H9 (cell line): ENCODE measurements at regions not wholly inside any gene's neighbourhood (a gene's known extent, or its start where the extent isn't known, plus 50 kb on each side); places are given as distances from the start of the nearest gene placed in this dataset.
A peak's percentile ranks its signal among the peaks of the same experiment; 100 is the strongest.

Source experiments
- DNase-seq: peaks from one replicate; pipeline ENCODE4 v3.0.0-alpha.2; 2017
- H2AFZ ChIP-seq: one replicate; pipeline ENCODE4 v1.6.1; 2013; ENCODE audit warnings: mild to moderate bottlenecking, low read length, control low read depth, moderate library complexity
- H2AK5ac ChIP-seq: 2 replicates; pipeline ENCODE4 v1.6.1; 2013; ENCODE audit warnings: low read length, control low read depth, mixed read lengths; ENCODE audit not compliant: insufficient read length
- H2BK120ac ChIP-seq: one replicate; pipeline ENCODE4 v1.6.1; 2013; ENCODE audit warnings: low read depth, mild to moderate bottlenecking, low read length, control low read depth, inconsistent platforms; ENCODE audit not compliant: poor library complexity, severe bottlenecking
- H2BK12ac ChIP-seq: 2 replicates; pipeline ENCODE4 v1.6.1; 2013; ENCODE audit warnings: low read length, control low read depth, mixed read lengths, low read depth; ENCODE audit not compliant: insufficient read length
- H2BK15ac ChIP-seq: 2 replicates; pipeline ENCODE4 v1.6.1; 2013; ENCODE audit warnings: low read depth, low read length, control low read depth
- H2BK20ac ChIP-seq: one replicate; pipeline ENCODE4 v1.6.1; 2013; ENCODE audit warnings: low read depth, mild to moderate bottlenecking, low read length, control low read depth, inconsistent platforms; ENCODE audit not compliant: poor library complexity, severe bottlenecking
- H2BK5ac ChIP-seq: 2 replicates; pipeline ENCODE4 v1.6.1; 2013; ENCODE audit warnings: low read length, control low read depth, mixed read lengths; ENCODE audit not compliant: insufficient read length
- H3K14ac ChIP-seq: 2 replicates; pipeline ENCODE4 v1.6.1; 2013; ENCODE audit warnings: low read length, control low read depth; ENCODE audit not compliant: insufficient read depth
- H3K18ac ChIP-seq: 2 replicates; pipeline ENCODE4 v1.6.1; 2013; ENCODE audit warnings: low read depth, mild to moderate bottlenecking, mixed read lengths, low read length, control low read depth; ENCODE audit not compliant: insufficient read length
- H3K23ac ChIP-seq: 2 replicates; pipeline ENCODE4 v1.6.1; 2013; ENCODE audit warnings: low read length, control low read depth, mixed read lengths, low read depth; ENCODE audit not compliant: insufficient read length
- H3K23me2 ChIP-seq: 2 replicates; pipeline ENCODE4 v1.6.1; 2013; ENCODE audit warnings: low read depth, mild to moderate bottlenecking, mixed read lengths, low read length, control low read depth; ENCODE audit not compliant: insufficient read length, poor library complexity, severe bottlenecking
- H3K27ac ChIP-seq: 2 replicates; pipeline ENCODE4 v1.5.1; 2013; ENCODE audit warnings: low read length, control low read depth, mixed read lengths, low read depth; ENCODE audit not compliant: insufficient read length
- H3K27me3 ChIP-seq: 2 replicates; pipeline ENCODE4 v1.6.1; 2013; ENCODE audit warnings: low read length, control low read depth, inconsistent platforms; ENCODE audit not compliant: insufficient read depth
- H3K4ac ChIP-seq: 2 replicates; pipeline ENCODE4 v1.6.1; 2013; ENCODE audit warnings: low read depth, mild to moderate bottlenecking, control low read depth, inconsistent platforms, low read length, moderate library complexity
- H3K4me1 ChIP-seq: 2 replicates; pipeline ENCODE4 v1.6.1; 2013; ENCODE audit warnings: low read length, control low read depth, inconsistent platforms; ENCODE audit not compliant: insufficient read depth
- H3K4me2 ChIP-seq: 2 replicates; pipeline ENCODE4 v1.6.1; 2013; ENCODE audit warnings: low read length, control low read depth, mixed read lengths; ENCODE audit not compliant: insufficient read length, insufficient read depth
- H3K56ac ChIP-seq: 2 replicates; pipeline ENCODE4 v1.6.1; 2013; ENCODE audit warnings: low read depth, mild to moderate bottlenecking, mixed read lengths, low read length, control low read depth; ENCODE audit not compliant: insufficient read length
- H3K79me1 ChIP-seq: 2 replicates; pipeline ENCODE4 v1.6.1; 2013; ENCODE audit warnings: low read depth, mild to moderate bottlenecking, moderate library complexity, low read length, control low read depth, inconsistent platforms; ENCODE audit not compliant: insufficient read depth, poor library complexity, severe bottlenecking
- H3K79me2 ChIP-seq: 2 replicates; pipeline ENCODE4 v1.6.1; 2013; ENCODE audit warnings: low read length, control low read depth, inconsistent platforms; ENCODE audit not compliant: insufficient read depth
- H3K9ac ChIP-seq: 2 replicates; pipeline ENCODE4 v1.6.1; 2013; ENCODE audit warnings: low read length, control low read depth, mixed read lengths; ENCODE audit not compliant: insufficient read length; ENCODE audit errors: extremely low read depth
- H3K9me3 ChIP-seq: one replicate; pipeline ENCODE4 v1.6.1; 2013; ENCODE audit warnings: low read depth, low read length, inconsistent platforms; ENCODE audit not compliant: control insufficient read depth
- H3T11ph ChIP-seq: one replicate; pipeline ENCODE4 v1.6.1; 2013; ENCODE audit warnings: mild to moderate bottlenecking, low read length, control low read depth, inconsistent platforms
- H4K20me1 ChIP-seq: one replicate; pipeline ENCODE4 v1.6.1; 2013; ENCODE audit not compliant: control insufficient read depth, insufficient read length, insufficient read depth
- H4K5ac ChIP-seq: 2 replicates; pipeline ENCODE4 v1.6.1; 2013; ENCODE audit warnings: low read depth, mild to moderate bottlenecking, mixed read lengths, low read length, control low read depth; ENCODE audit not compliant: insufficient read length
- H4K8ac ChIP-seq: replicated peaks from 2 replicates; pipeline ENCODE4 v1.6.1; 2013; ENCODE audit warnings: low read length, control low read depth, mixed read lengths, low read depth; ENCODE audit not compliant: insufficient read length
- H4K91ac ChIP-seq: 2 replicates; pipeline ENCODE4 v1.6.1; 2013; ENCODE audit warnings: low read depth, mild to moderate bottlenecking, moderate library complexity, mixed read lengths, low read length, control low read depth; ENCODE audit not compliant: insufficient read length
- H3K27ac Mint-ChIP-seq, 3 experiments: 2 replicates in 2 of 3; 3 replicates in 1 of 3; pipeline ENCODE4 v1.8.0; 2020 to 2021; ENCODE audit warnings: mixed read lengths in 3 of 3, mild to moderate bottlenecking in 1 of 3, moderate library complexity in 1 of 3
- H3K27me3 Mint-ChIP-seq: 2 replicates; pipeline ENCODE4 v1.8.0; 2021; ENCODE audit warnings: low read depth, mild to moderate bottlenecking, moderate library complexity, mixed read lengths
- H3K36me3 Mint-ChIP-seq, 3 experiments: 2 replicates in 2 of 3; 3 replicates in 1 of 3; pipeline ENCODE4 v1.8.0; 2020 to 2021; ENCODE audit warnings: low read depth in 3 of 3, mixed read lengths in 3 of 3; ENCODE audit not compliant: insufficient read depth in 1 of 3
- H3K4me1 Mint-ChIP-seq, 2 experiments: 2 replicates each; pipeline ENCODE4 v1.8.0; 2020; ENCODE audit warnings: mixed read lengths in 2 of 2
- H3K4me3 Mint-ChIP-seq, 2 experiments: 2 replicates in 1 of 2; 3 replicates in 1 of 2; pipeline ENCODE4 v1.8.0; 2020 to 2021; ENCODE audit warnings: mild to moderate bottlenecking in 2 of 2, mixed read lengths in 2 of 2, moderate library complexity in 1 of 2
- H3K9me3 Mint-ChIP-seq, 2 experiments: 2 replicates in 1 of 2; 3 replicates in 1 of 2; pipeline ENCODE4 v1.8.0; 2020; ENCODE audit warnings: mild to moderate bottlenecking in 2 of 2, mixed read lengths in 2 of 2, moderate library complexity in 1 of 2
- CTCF ChIP-seq: fragments of 200-600 bp; sonication (generic); conservative IDR thresholded peaks from 3 replicates; pipeline ENCODE4 v1.8.0; 2021; ENCODE audit warnings: antibody characterized with exemption, mild to moderate bottlenecking
- WGBS: extraction: QIAGEN DNeasy Blood & Tissue Kit; methylation state at CpG from one replicate; pipeline ENCODE4 v1.1.7; 2013; ENCODE audit warnings: missing lambda C conversion rate, low lambda C conversion rate, mixed read lengths; ENCODE audit not compliant: insufficient read length; ENCODE audit errors: extremely low coverage; 5-methylcytosine and 5-hydroxymethylcytosine counted together

GRCh38 chr9:113787871-113788270 lies 88.2 kb upstream of the ZNF618 start:
- no peak overlapping the region for H3K27ac ChIP-seq
- H4K8ac ChIP-seq: no peak overlapping the region
- peak; percentile 70 for DNase-seq
- H3K18ac ChIP-seq: no peak overlapping the region
- no peaks in the 10 kb centered on the region for H3K23me2 ChIP-seq
- no peak overlapping the region for H2AFZ ChIP-seq
- H4K20me1 ChIP-seq: no peaks in the 10 kb centered on the region
- no peak overlapping the region for H3K23ac ChIP-seq
- Mint-ChIP-seq H3K9me3 (no peaks in the 10 kb centered on the region), H3K27ac (peak overlapping the region in 1 of 3 experiments; percentile 58; a peak in 2 of 7 replicates), H3K4me1 (peaks cover 11 to 16% of the 10 kb centered on the region in 2 experiments), H3K27me3 (peaks cover 23% of the 10 kb centered on the region), H3K4me3 (no peak overlapping the region), H3K36me3 (peaks cover 0 to 3% (median 0%) of the 10 kb centered on the region in 3 experiments; a peak in 1 of 7 replicates)
- no peaks in the 10 kb centered on the region for H3K4me1 ChIP-seq
- no peak overlapping the region for H3T11ph ChIP-seq
- H2AK5ac ChIP-seq: no peak overlapping the region
- H4K91ac ChIP-seq: no peak overlapping the region
- no peak overlapping the region for H3K4me2 ChIP-seq
- no peaks in the 10 kb centered on the region for H3K9me3 ChIP-seq
- no peak overlapping the region for H2BK5ac ChIP-seq
- no peak overlapping the region for H3K14ac ChIP-seq
- no peak overlapping the region for H3K9ac ChIP-seq
- no peak overlapping the region for H2BK15ac ChIP-seq
- TF ChIP-seq CTCF: peak; percentile 62
- H2BK120ac ChIP-seq: no peak overlapping the region
- WGBS: no CpG with 5 or more reads among the region's 8 CpGs
- no peak overlapping the region for H3K4ac ChIP-seq
- H3K79me1 ChIP-seq: no peaks in the 10 kb centered on the region
- H2BK12ac ChIP-seq: no peak overlapping the region
- H3K27me3 ChIP-seq: no peaks in the 10 kb centered on the region
- no peak overlapping the region for H2BK20ac ChIP-seq
- H4K5ac ChIP-seq: no peak overlapping the region
- no peak overlapping the region for H3K56ac ChIP-seq
- H3K79me2 ChIP-seq: no peaks in the 10 kb centered on the region
